SKM-1 treated with dmso at 0.1 percent for 144 hours (cell line): ENCODE measurements at regions not wholly inside any gene's neighbourhood (a gene's known extent, or its start where the extent isn't known, plus 50 kb on each side); places are given as distances from the start of the nearest gene placed in this dataset.
"Not testable (repeated sequence)": the region's sequence is repeated elsewhere in the genome, so short reads cannot be mapped to it uniquely, and the experiment has no call there.

Experiments
- DNase-seq: peaks from one replicate; lab custom pipeline; 2025; ENCODE audit not compliant: unreplicated experiment; lab: John Stamatoyannopoulos, UW

- DNase-seq, result no peak
These were observed 174.1 kb upstream of the RTL1 start for GRCh38 chr14:101077481-101078074.

- no peak for DNase-seq
These were observed 174.8 kb upstream of the RTL1 start for GRCh38 chr14:101078170-101078891.

GRCh38 chr14:101078892-101079221 is 175.3 kb upstream of the RTL1 start:
- no peak for DNase-seq

- DNase-seq, result no peak
These were observed 177.5 kb upstream of the RTL1 start for GRCh38 chr14:101080922-101081593.

- no peak for DNase-seq
These were observed 178.5 kb upstream of the RTL1 start for GRCh38 chr14:101082036-101082435.

- no peak for DNase-seq
These were observed 179.2 kb upstream of the RTL1 start for GRCh38 chr14:101082436-101083384.

- no peak for DNase-seq
These were observed 180.3 kb upstream of the RTL1 start for GRCh38 chr14:101083564-101084435.

- no peak for DNase-seq
These were observed 180.9 kb upstream of the RTL1 start for GRCh38 chr14:101084436-101084826.

- DNase-seq, result no peak
These were observed 183.4 kb upstream of the RTL1 start for GRCh38 chr14:101086926-101087325.

GRCh38 chr14:101087614-101088394 is 184.3 kb upstream of the RTL1 start:
- DNase-seq, result no peak

- no peak for DNase-seq
These were observed 184.8 kb upstream of the RTL1 start for GRCh38 chr14:101088395-101088667.

GRCh38 chr14:101088714-101089113 is 185.2 kb upstream of the RTL1 start:
- DNase-seq, result no peak

GRCh38 chr14:101090478-101090877 is 187.0 kb upstream of the RTL1 start:
- DNase-seq, result not testable (repeated sequence)

GRCh38 chr14:101090976-101091375 is 187.5 kb upstream of the RTL1 start:
- no peak for DNase-seq

- DNase-seq, result not testable (repeated sequence)
These were observed 191.4 kb upstream of the RTL1 start for GRCh38 chr14:101094916-101095315.

GRCh38 chr14:101096551-101096950 is 193.0 kb upstream of the RTL1 start:
- no peak for DNase-seq

GRCh38 chr14:101097109-101097793 is 193.7 kb upstream of the RTL1 start:
- DNase-seq, result no peak

- DNase-seq, result no peak
These were observed 194.7 kb upstream of the RTL1 start for GRCh38 chr14:101098177-101098576.

GRCh38 chr14:101098641-101099040 is 195.1 kb upstream of the RTL1 start:
- no peak for DNase-seq
